CD4-positive, alpha-beta T cell (primary cell): ENCODE measurements at regions not wholly inside any gene's neighbourhood (a gene's known extent, or its start where the extent isn't known, plus 50 kb on each side); places are given as distances from the start of the nearest gene placed in this dataset.

Experiments used
- ATAC-seq: fragments of 200-7000 bp; cut with Tn5 transposase; one replicate; pipeline ENCODE4 v1.10.0; 2022; ENCODE audit warnings: mild to moderate bottlenecking; ENCODE audit not compliant: poor library complexity
- CTCF ChIA-PET: fragments of 350-600 bp; sonication (Branson Sonifier 250); formaldehyde crosslinking; loops from one replicate; lab custom pipeline; 2021; ENCODE audit warnings: antibody characterized with exemption, inconsistent platforms; lab: Charles Lee
- POLR2A ChIA-PET: fragments of 350-600 bp; sonication (Branson Sonifier 250); formaldehyde crosslinking; loops from one replicate; lab custom pipeline; 2021; ENCODE audit warnings: antibody characterized with exemption, inconsistent platforms; lab: Charles Lee
- DNase-seq, 14 experiments: peaks; one replicate each; pipeline ENCODE4 v3.0.0-alpha.2; 2013 to 2020; ENCODE audit warnings: mixed read lengths in 2 of 14
- H3K27ac ChIP-seq, 2 donors: one replicate each; pipeline versions ENCODE4 v1.5.1 to v1.7.0; 2013; ENCODE audit warnings: low read length in 2 of 2, low read depth in 1 of 2, mild to moderate bottlenecking in 1 of 2
- H3K27me3 ChIP-seq, 2 experiments: 1 replicate in 1 of 2; 2 replicates in 1 of 2; pipeline versions ENCODE4 v1.6.1 to v1.7.0; 2013; ENCODE audit warnings: low read length in 2 of 2, control low read depth in 1 of 2, mild to moderate bottlenecking in 1 of 2, moderate library complexity in 1 of 2; ENCODE audit not compliant: insufficient read depth in 2 of 2, control insufficient read depth in 1 of 2
- H3K36me3 ChIP-seq: one replicate; pipeline ENCODE4 v1.6.1; 2013; ENCODE audit warnings: low read length, control low read depth; ENCODE audit not compliant: insufficient read depth
- H3K4me1 ChIP-seq: one replicate; pipeline ENCODE4 v1.6.1; 2013; ENCODE audit warnings: low read length, control low read depth; ENCODE audit not compliant: insufficient read depth
- H3K4me3 ChIP-seq: one replicate; pipeline ENCODE4 v1.5.1; 2013; ENCODE audit warnings: mild to moderate bottlenecking, low read length, moderate library complexity
- H3K9me3 ChIP-seq, 2 experiments: 1 replicate in 1 of 2; 2 replicates in 1 of 2; pipeline versions ENCODE4 v1.6.1 to v1.7.0; 2013; ENCODE audit warnings: low read length in 2 of 2, mild to moderate bottlenecking in 2 of 2, control low read depth in 1 of 2, moderate library complexity in 1 of 2; ENCODE audit not compliant: control insufficient read depth in 1 of 2, insufficient read depth in 1 of 2
- H3K27ac Mint-ChIP-seq: one replicate; pipeline ENCODE4 v1.8.0; 2020; ENCODE audit warnings: mixed read lengths
- H3K27me3 Mint-ChIP-seq: one replicate; pipeline ENCODE4 v1.8.0; 2021; ENCODE audit warnings: mixed read lengths
- H3K36me3 Mint-ChIP-seq: one replicate; pipeline ENCODE4 v1.8.0; 2021; ENCODE audit warnings: low read depth, mixed read lengths
- H3K4me1 Mint-ChIP-seq: one replicate; pipeline ENCODE4 v1.8.0; 2021; ENCODE audit warnings: low read depth, mixed read lengths
- H3K4me3 Mint-ChIP-seq: one replicate; pipeline ENCODE4 v1.8.0; 2020; ENCODE audit warnings: mild to moderate bottlenecking, mixed read lengths
- H3K9me3 Mint-ChIP-seq: one replicate; pipeline ENCODE4 v1.8.0; 2020; ENCODE audit warnings: mixed read lengths
- CTCF ChIP-seq: fragments of 200-600 bp; IDR thresholded peaks from one replicate; pipeline ENCODE4 v1.8.0; 2022; ENCODE audit warnings: antibody characterized with exemption, mild to moderate bottlenecking
- intact Hi-C, 2 experiments: fragments of 100-400 bp; cut with DNase I in 1 of 2; cut with micrococcal nuclease in 1 of 2; formaldehyde crosslinking; loops; one replicate each; pipeline versions ENCODE4 v1.15.1 to v1.9.0; 2023 to 2025; cut with DNase I, micrococcal nuclease

DNA sequence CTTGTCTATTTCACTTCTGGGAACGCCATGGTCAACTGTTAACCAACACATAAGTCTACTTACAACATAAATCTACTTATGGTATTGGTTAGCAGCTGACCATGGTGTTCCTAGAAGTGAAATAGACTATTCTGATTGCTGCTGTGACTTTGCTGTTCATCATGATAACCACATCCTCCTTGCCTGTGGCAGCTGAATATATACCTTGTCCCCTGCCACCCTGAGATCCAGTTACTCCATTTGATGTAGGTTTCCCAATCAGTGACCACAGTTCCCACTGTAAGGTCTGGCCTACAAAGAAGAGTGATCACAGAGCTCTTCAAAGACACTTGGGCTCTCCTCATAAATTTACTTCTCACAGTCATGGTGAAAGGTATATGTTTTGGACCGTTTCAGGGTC lies 66.8 kb upstream of the ALDH1A3 start:
- Mint-ChIP-seq H3K9me3 (no peaks in the 10 kb centered on the region), H3K36me3 (no peaks in the 10 kb centered on the region), H3K4me3 (no peak overlapping the region), H3K27me3 (no peaks in the 10 kb centered on the region), H3K4me1 (no peaks in the 10 kb centered on the region), H3K27ac (no peak overlapping the region)
- Histone ChIP-seq H3K4me3 (no peak overlapping the region), H3K9me3 (peaks cover 0 to 7% of the 10 kb centered on the region in 2 experiments), H3K36me3 (no peaks in the 10 kb centered on the region), H3K4me1 (no peaks in the 10 kb centered on the region), H3K27me3 (no peaks in the 10 kb centered on the region), H3K27ac (no peak overlapping the region)
- no peak for ATAC-seq
- no peak for TF ChIP-seq CTCF
- ChIA-PET CTCF (no interaction called here), POLR2A (no interaction called here)
- intact Hi-C loops: no loop called here
- DNase-seq: no peak

DNA sequence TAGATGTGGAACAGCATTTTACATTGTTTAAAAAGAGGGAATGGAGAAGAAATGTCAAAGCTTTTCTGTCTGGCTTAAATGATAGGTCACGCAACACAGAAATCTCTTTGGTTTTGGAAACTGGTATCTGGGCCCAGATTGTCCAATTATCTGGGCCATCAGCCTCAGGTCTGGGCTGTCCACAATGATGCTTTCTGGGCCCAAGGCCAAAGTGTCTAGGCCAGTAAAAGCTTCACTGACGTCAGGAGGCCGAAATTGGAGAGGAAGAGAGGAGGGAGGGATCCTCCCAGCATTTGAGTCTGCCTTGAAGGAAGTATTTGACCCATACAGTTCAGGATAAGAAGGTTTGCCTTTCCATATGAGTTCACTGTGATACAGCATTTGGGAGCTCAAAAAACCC lies 60.7 kb upstream of the ALDH1A3 start:
- TF ChIP-seq CTCF: no peak
- Mint-ChIP-seq H3K4me1 (no peaks in the 10 kb centered on the region), H3K27ac (no peak overlapping the region), H3K36me3 (no peaks in the 10 kb centered on the region), H3K9me3 (no peaks in the 10 kb centered on the region), H3K27me3 (peaks cover 11% of the 10 kb centered on the region), H3K4me3 (no peak overlapping the region)
- no peaks in the 10 kb centered on the region for H3K9me3 ChIP-seq
- intact Hi-C loops: no loop called here
- ChIA-PET POLR2A (no interaction called here), CTCF (no interaction called here)
- H3K27ac ChIP-seq: no peak overlapping the region
- H3K36me3 ChIP-seq: no peaks in the 10 kb centered on the region
- H3K4me1 ChIP-seq: no peaks in the 10 kb centered on the region
- H3K27me3 ChIP-seq: peaks cover 0 to 3% of the 10 kb centered on the region in 2 experiments
- no peak for ATAC-seq
- no peak for DNase-seq
- H3K4me3 ChIP-seq: no peak overlapping the region

GRCh38 chr15:100820528-100820927 lies 59.1 kb upstream of the ALDH1A3 start:
- no peaks in the 10 kb centered on the region for H3K36me3 Mint-ChIP-seq
- H3K4me1 ChIP-seq: no peaks in the 10 kb centered on the region
- no peaks in the 10 kb centered on the region for H3K36me3 ChIP-seq
- H3K9me3 Mint-ChIP-seq: no peaks in the 10 kb centered on the region
- H3K4me1 Mint-ChIP-seq: no peaks in the 10 kb centered on the region
- H3K27ac ChIP-seq: no peak overlapping the region
- H3K27me3 ChIP-seq: peaks cover 0 to 6% of the 10 kb centered on the region in 2 experiments
- no peak overlapping the region for H3K27ac Mint-ChIP-seq
- no peaks in the 10 kb centered on the region for H3K9me3 ChIP-seq
- TF ChIP-seq CTCF: no peak
- ATAC-seq (no peak), DNase-seq (no peak)
- intact Hi-C loops: no loop called here
- no peak overlapping the region for H3K4me3 Mint-ChIP-seq
- peaks cover 19% of the 10 kb centered on the region for H3K27me3 Mint-ChIP-seq
- H3K4me3 ChIP-seq: no peak overlapping the region
- POLR2A ChIA-PET: interaction anchor here (0.5 kb wide), 1 partner anchor 23 kb away, joined by 5 read pairs; no protein-coding TSS in a partner anchor
- CTCF ChIA-PET: no interaction called here
